Neural cell (in vitro differentiated cells): ENCODE measurements at regions not wholly inside any gene's neighbourhood (a gene's known extent, or its start where the extent isn't known, plus 50 kb on each side); places are given as distances from the start of the nearest gene placed in this dataset.

ENCODE experiments used
- EP300 ChIP-seq: fragments of 450-650 bp; conservative IDR thresholded peaks from 2 replicates; pipeline ENCODE4 v1.6.1; 2014; ENCODE audit warnings: antibody characterized with exemption, mild to moderate bottlenecking, moderate library complexity; ENCODE audit not compliant: poor library complexity, severe bottlenecking
- TF ChIP-seq, protein P1 (sequence below): fragments of 450-650 bp; IDR thresholded peaks from 2 replicates; pipeline ENCODE4 v1.5.1; 2014; ENCODE audit warnings: antibody characterized with exemption, mild to moderate bottlenecking, moderate library complexity; ENCODE audit not compliant: poor library complexity, severe bottlenecking

DNA sequence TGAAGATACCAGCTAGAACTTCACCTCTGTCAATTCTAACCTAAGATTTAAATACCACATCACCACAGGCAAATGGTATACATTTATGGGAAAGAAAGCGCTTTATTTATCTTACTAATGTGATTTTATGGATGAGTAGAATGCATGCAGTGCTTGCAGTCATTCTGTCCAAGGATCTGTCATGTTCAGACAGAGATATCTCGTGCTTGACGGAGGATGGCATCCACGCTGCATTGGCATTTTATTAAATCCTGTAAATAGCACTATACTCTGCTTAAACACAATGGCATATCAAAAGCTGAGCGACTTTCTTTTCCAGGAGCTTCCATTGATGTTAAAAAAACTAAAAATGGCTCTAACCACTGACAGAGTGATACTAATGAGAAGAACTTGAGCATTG is 133.7 kb upstream of the CAV2 start:
- TF ChIP-seq EP300: peak; percentile 33
- TF ChIP-seq, protein P1, sequence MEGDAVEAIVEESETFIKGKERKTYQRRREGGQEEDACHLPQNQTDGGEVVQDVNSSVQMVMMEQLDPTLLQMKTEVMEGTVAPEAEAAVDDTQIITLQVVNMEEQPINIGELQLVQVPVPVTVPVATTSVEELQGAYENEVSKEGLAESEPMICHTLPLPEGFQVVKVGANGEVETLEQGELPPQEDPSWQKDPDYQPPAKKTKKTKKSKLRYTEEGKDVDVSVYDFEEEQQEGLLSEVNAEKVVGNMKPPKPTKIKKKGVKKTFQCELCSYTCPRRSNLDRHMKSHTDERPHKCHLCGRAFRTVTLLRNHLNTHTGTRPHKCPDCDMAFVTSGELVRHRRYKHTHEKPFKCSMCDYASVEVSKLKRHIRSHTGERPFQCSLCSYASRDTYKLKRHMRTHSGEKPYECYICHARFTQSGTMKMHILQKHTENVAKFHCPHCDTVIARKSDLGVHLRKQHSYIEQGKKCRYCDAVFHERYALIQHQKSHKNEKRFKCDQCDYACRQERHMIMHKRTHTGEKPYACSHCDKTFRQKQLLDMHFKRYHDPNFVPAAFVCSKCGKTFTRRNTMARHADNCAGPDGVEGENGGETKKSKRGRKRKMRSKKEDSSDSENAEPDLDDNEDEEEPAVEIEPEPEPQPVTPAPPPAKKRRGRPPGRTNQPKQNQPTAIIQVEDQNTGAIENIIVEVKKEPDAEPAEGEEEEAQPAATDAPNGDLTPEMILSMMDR: no peak
